GM12878 (cell line): ENCODE measurements at regions not wholly inside any gene's neighbourhood (a gene's known extent, or its start where the extent isn't known, plus 50 kb on each side); places are given as distances from the start of the nearest gene placed in this dataset.

Experiments used
- ATAC-seq: fragments of 200-7000 bp; cut with Tn5 transposase; 3 replicates; pipeline ENCODE4 v1.9.1; 2020; ENCODE audit warnings: mild to moderate bottlenecking, moderate library complexity
- BruUV-seq: library from RNA; stranded (reverse); fragments of 400-500 nt; replicated peaks from 2 replicates; lab custom pipeline; 2021; lab: Mats Ljungman, UMichigan
- CTCF ChIA-PET: fragments of 300-600 bp; sonication (Branson Sonifier 250); formaldehyde crosslinking; extraction: SDS; loops from one replicate; lab custom pipeline; 2021; ENCODE audit warnings: inconsistent platforms; lab: Yijun Ruan, JAX
- POLR2A ChIA-PET: fragments of 350-600 bp; formaldehyde crosslinking; extraction: SDS; loops from one replicate; lab custom pipeline; 2021; ENCODE audit warnings: inconsistent platforms; lab: Charles Lee
- RAD21 ChIA-PET: fragments of 300-600 bp; sonication (Branson Sonifier 250); formaldehyde crosslinking; loops from one replicate; lab custom pipeline; 2023; ENCODE audit warnings: antibody characterized with exemption; ENCODE audit not compliant: unreplicated experiment; lab: Charles Lee
- SMC1A ChIA-PET: fragments of 300-600 bp; sonication (Branson Sonifier 250); formaldehyde crosslinking; loops from one replicate; lab custom pipeline; 2023; ENCODE audit not compliant: unreplicated experiment, uncharacterized antibody; lab: Charles Lee
- DNase-seq: peaks from one replicate; pipeline ENCODE4 v3.0.0-alpha.2; 2011; ENCODE audit warnings: low read depth, low spot score
- FAIRE-seq: peaks from 3 replicates; lab custom pipeline; 2011; peaks lifted over from hg19 to GRCh38; lab: Jason Lieb, UNC
- H2AFZ ChIP-seq: 2 replicates; pipeline ENCODE4 v1.6.0; 2011; ENCODE audit warnings: low read depth, low read length, control low read depth; ENCODE audit not compliant: control insufficient read depth
- H3K27ac ChIP-seq: 2 replicates; pipeline ENCODE4 v1.5.1; 2011; ENCODE audit warnings: control low read depth; ENCODE audit not compliant: control insufficient read depth, insufficient read depth
- H3K27me3 ChIP-seq, 2 experiments: replicated peaks in 1 of 2; 2 replicates each; pipeline versions ENCODE4 v1.6.0 to v1.6.1; 2011; ENCODE audit warnings: low read length in 1 of 2; ENCODE audit not compliant: control insufficient read depth in 2 of 2, insufficient read depth in 2 of 2
- H3K36me3 ChIP-seq, 2 experiments: 2 replicates each; pipeline ENCODE4 v1.5.1; 2011; ENCODE audit warnings: low read length in 1 of 2; ENCODE audit not compliant: control insufficient read depth in 2 of 2, insufficient read depth in 2 of 2
- H3K4me1 ChIP-seq: 2 replicates; pipeline ENCODE4 v1.6.1; 2011; ENCODE audit warnings: mild to moderate bottlenecking, low read length, moderate library complexity, mixed read lengths; ENCODE audit not compliant: control insufficient read depth, insufficient read depth
- H3K4me2 ChIP-seq: 2 replicates; pipeline ENCODE4 v1.6.0; 2011; ENCODE audit warnings: control low read depth; ENCODE audit not compliant: control insufficient read depth, insufficient read depth
- H3K4me3 ChIP-seq: fragments of 200-600 bp; sonication (generic); 2 replicates; pipeline ENCODE4 v1.5.1; 2016
- H3K79me2 ChIP-seq: 2 replicates; pipeline ENCODE4 v1.6.0; 2011; ENCODE audit warnings: low read length; ENCODE audit not compliant: control insufficient read depth, insufficient read depth
- H3K9ac ChIP-seq: 2 replicates; pipeline ENCODE4 v1.8.0; 2011; ENCODE audit warnings: low read length, control low read depth, mixed read lengths; ENCODE audit not compliant: control insufficient read depth, insufficient read depth
- H3K9me3 ChIP-seq: replicated peaks from 3 replicates; pipeline ENCODE4 v1.5.1; 2011; ENCODE audit warnings: mild to moderate bottlenecking, low read length; ENCODE audit not compliant: control insufficient read depth, insufficient read depth
- H4K20me1 ChIP-seq: 2 replicates; pipeline ENCODE4 v1.6.0; 2011; ENCODE audit not compliant: control insufficient read depth, insufficient read depth
- CBX3 ChIP-seq: fragments of 200-600 bp; sonication (generic); IDR thresholded peaks from 2 replicates; pipeline ENCODE4 v1.6.1; 2016; ENCODE audit warnings: low read depth, borderline replicate concordance
- ESRRA ChIP-seq: IDR thresholded peaks from 2 replicates; pipeline ENCODE4 v1.6.1; 2012; ENCODE audit warnings: mild to moderate bottlenecking, low read length, improper control_type of control experiment
- LARP7 ChIP-seq: fragments of 450-650 bp; IDR thresholded peaks from 2 replicates; pipeline ENCODE4 v1.6.1; 2017; ENCODE audit warnings: mild to moderate bottlenecking
- STAT1 ChIP-seq: fragments of 450-650 bp; conservative IDR thresholded peaks from 2 replicates; pipeline ENCODE4 v1.6.1; 2014; ENCODE audit warnings: antibody characterized with exemption, mild to moderate bottlenecking
- SUZ12 ChIP-seq: fragments of 200-600 bp; sonication (generic); IDR thresholded peaks from one replicate; pipeline ENCODE4 v1.6.1; 2018; ENCODE audit warnings: antibody characterized with exemption, mild to moderate bottlenecking; ENCODE audit not compliant: unreplicated experiment
- WGBS: methylation state at CpG from one replicate; pipeline ENCODE4 v1.1.6; 2016; ENCODE audit warnings: low lambda C conversion rate; ENCODE audit not compliant: insufficient replicate concordance, insufficient coverage; ENCODE audit errors: missing lambda C conversion rate; 5-methylcytosine and 5-hydroxymethylcytosine counted together
- in situ Hi-C: fragments of 300-500 bp; cut with MboI; formaldehyde crosslinking; loops from 9 replicates; pipeline ENCODE4 v1.14.3; 2018; ENCODE audit warnings: mixed read lengths
- intact Hi-C: fragments of 100-400 bp; cut with micrococcal nuclease; formaldehyde crosslinking; loops from one replicate; pipeline ENCODE4 v1.14.2; 2022; ENCODE audit not compliant: unreplicated experiment
- TF ChIP-seq, protein P1 (sequence below): IDR thresholded peaks from 2 replicates; pipeline ENCODE4 v1.6.1; 2012; ENCODE audit warnings: low read depth, low read length, improper control_type of control experiment
- TF ChIP-seq, protein P2 (sequence below): fragments of 150-350 bp; IDR thresholded peaks from 2 replicates; pipeline ENCODE4 v1.6.1; 2014; ENCODE audit warnings: mild to moderate bottlenecking, low read depth, low read length
- TF ChIP-seq, protein P3 (sequence below): fragments of 450-650 bp; IDR thresholded peaks from 2 replicates; pipeline ENCODE4 v1.6.1; 2017; ENCODE audit warnings: mild to moderate bottlenecking, moderate library complexity
- TF ChIP-seq, protein P4 (sequence below): fragments of 450-650 bp; formaldehyde crosslinking; IDR thresholded peaks from 2 replicates; pipeline ENCODE4 v1.4.0; 2022; ENCODE audit warnings: mild to moderate bottlenecking, moderate library complexity
- TF ChIP-seq, protein P5 (sequence below), 3 experiments: IDR thresholded peaks in 2 of 3; conservative IDR thresholded peaks in 1 of 3; 2 replicates each; pipeline ENCODE4 v1.5.1; 2011; ENCODE audit warnings: low read depth in 3 of 3, low read length in 3 of 3, mild to moderate bottlenecking in 3 of 3, control low read depth in 2 of 3, moderate library complexity in 2 of 3, inconsistent platforms in 1 of 3, mixed read lengths in 1 of 3; ENCODE audit not compliant: control insufficient read depth in 2 of 3, insufficient read depth in 1 of 3; ENCODE audit errors: extremely low read depth in 1 of 3

DNA sequence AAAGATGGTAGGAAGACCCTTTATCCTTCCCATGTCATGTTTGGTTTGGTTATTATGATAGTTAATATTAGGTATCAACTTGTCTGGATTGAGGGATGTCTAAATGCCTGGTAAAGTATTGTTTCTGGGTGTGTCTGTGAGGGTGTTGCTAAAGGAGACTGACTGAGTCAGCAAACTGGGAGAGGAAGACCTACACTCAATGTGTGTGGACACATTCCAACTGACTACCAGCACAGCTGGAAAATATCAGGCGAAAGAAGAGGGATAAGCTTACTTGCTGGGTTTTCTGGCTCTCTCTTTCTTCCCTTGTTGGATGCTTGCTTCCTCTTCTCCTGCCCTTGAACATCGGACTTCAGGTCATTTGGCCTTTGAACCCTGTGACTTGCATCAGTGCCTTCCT is 1227.6 kb upstream of the EPHA6 start:
- CTCF ChIA-PET, result no interaction called here
- H2AFZ ChIP-seq, result no peak overlapping the region
- no peak overlapping the region for H3K27ac ChIP-seq
- H3K27me3 ChIP-seq, result no peaks in the 10 kb centered on the region
- no peaks in the 10 kb centered on the region for H4K20me1 ChIP-seq
- DNase-seq, result no peak
- no peak overlapping the region for H3K4me2 ChIP-seq
- H3K4me1 ChIP-seq, result no peaks in the 10 kb centered on the region
- no TSS peak for BruUV-seq
- in situ Hi-C loops, result no loop called here
- FAIRE-seq, result no peak
- no peak overlapping the region for H3K9ac ChIP-seq
- 8% methylated on average over 2 of the region's 2 CpGs for WGBS
- H3K79me2 ChIP-seq, result no peaks in the 10 kb centered on the region
- no peaks in the 10 kb centered on the region for H3K36me3 ChIP-seq
- POLR2A ChIA-PET, result no interaction called here
- intact Hi-C loops, result no loop called here
- no peaks in the 10 kb centered on the region; the same call in 2 of the 3 replicates for H3K9me3 ChIP-seq
- no peak for ATAC-seq
- H3K4me3 ChIP-seq, result no peak overlapping the region
- RAD21 ChIA-PET, result no interaction called here
- SMC1A ChIA-PET, result no interaction called here
- TF ChIP-seq LARP7 (no peak), STAT1 (no peak), ESRRA (no peak), SUZ12 (no peak), CBX3 (no peak)
- TF ChIP-seq, protein P1, sequence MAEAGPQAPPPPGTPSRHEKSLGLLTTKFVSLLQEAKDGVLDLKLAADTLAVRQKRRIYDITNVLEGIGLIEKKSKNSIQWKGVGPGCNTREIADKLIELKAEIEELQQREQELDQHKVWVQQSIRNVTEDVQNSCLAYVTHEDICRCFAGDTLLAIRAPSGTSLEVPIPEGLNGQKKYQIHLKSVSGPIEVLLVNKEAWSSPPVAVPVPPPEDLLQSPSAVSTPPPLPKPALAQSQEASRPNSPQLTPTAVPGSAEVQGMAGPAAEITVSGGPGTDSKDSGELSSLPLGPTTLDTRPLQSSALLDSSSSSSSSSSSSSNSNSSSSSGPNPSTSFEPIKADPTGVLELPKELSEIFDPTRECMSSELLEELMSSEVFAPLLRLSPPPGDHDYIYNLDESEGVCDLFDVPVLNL, result no peak
- TF ChIP-seq, protein P2, sequence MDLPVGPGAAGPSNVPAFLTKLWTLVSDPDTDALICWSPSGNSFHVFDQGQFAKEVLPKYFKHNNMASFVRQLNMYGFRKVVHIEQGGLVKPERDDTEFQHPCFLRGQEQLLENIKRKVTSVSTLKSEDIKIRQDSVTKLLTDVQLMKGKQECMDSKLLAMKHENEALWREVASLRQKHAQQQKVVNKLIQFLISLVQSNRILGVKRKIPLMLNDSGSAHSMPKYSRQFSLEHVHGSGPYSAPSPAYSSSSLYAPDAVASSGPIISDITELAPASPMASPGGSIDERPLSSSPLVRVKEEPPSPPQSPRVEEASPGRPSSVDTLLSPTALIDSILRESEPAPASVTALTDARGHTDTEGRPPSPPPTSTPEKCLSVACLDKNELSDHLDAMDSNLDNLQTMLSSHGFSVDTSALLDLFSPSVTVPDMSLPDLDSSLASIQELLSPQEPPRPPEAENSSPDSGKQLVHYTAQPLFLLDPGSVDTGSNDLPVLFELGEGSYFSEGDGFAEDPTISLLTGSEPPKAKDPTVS, result no peak
- TF ChIP-seq, protein P3, sequence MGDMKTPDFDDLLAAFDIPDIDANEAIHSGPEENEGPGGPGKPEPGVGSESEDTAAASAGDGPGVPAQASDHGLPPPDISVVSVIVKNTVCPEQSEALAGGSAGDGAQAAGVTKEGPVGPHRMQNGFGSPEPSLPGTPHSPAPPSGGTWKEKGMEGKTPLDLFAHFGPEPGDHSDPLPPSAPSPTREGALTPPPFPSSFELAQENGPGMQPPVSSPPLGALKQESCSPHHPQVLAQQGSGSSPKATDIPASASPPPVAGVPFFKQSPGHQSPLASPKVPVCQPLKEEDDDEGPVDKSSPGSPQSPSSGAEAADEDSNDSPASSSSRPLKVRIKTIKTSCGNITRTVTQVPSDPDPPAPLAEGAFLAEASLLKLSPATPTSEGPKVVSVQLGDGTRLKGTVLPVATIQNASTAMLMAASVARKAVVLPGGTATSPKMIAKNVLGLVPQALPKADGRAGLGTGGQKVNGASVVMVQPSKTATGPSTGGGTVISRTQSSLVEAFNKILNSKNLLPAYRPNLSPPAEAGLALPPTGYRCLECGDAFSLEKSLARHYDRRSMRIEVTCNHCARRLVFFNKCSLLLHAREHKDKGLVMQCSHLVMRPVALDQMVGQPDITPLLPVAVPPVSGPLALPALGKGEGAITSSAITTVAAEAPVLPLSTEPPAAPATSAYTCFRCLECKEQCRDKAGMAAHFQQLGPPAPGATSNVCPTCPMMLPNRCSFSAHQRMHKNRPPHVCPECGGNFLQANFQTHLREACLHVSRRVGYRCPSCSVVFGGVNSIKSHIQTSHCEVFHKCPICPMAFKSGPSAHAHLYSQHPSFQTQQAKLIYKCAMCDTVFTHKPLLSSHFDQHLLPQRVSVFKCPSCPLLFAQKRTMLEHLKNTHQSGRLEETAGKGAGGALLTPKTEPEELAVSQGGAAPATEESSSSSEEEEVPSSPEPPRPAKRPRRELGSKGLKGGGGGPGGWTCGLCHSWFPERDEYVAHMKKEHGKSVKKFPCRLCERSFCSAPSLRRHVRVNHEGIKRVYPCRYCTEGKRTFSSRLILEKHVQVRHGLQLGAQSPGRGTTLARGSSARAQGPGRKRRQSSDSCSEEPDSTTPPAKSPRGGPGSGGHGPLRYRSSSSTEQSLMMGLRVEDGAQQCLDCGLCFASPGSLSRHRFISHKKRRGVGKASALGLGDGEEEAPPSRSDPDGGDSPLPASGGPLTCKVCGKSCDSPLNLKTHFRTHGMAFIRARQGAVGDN, result no peak
- TF ChIP-seq, protein P4, sequence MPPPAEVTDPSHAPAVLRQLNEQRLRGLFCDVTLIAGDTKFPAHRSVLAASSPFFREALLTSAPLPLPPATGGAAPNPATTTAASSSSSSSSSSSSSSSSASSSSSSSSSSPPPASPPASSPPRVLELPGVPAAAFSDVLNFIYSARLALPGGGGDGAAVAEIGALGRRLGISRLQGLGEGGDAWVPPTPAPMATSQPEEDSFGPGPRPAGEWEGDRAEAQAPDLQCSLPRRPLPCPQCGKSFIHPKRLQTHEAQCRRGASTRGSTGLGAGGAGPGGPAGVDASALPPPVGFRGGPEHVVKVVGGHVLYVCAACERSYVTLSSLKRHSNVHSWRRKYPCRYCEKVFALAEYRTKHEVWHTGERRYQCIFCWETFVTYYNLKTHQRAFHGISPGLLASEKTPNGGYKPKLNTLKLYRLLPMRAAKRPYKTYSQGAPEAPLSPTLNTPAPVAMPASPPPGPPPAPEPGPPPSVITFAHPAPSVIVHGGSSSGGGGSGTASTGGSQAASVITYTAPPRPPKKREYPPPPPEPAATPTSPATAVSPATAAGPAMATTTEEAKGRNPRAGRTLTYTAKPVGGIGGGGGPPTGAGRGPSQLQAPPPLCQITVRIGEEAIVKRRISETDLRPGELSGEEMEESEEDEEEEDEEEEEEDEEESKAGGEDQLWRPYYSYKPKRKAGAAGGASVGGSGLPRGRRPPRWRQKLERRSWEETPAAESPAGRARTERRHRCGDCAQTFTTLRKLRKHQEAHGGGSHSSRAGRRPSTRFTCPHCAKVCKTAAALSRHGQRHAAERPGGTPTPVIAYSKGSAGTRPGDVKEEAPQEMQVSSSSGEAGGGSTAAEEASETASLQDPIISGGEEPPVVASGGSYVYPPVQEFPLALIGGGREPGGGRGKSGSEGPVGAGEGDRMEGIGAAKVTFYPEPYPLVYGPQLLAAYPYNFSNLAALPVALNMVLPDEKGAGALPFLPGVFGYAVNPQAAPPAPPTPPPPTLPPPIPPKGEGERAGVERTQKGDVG (CRISPR knock-in tag), result no peak
- TF ChIP-seq, protein P5, sequence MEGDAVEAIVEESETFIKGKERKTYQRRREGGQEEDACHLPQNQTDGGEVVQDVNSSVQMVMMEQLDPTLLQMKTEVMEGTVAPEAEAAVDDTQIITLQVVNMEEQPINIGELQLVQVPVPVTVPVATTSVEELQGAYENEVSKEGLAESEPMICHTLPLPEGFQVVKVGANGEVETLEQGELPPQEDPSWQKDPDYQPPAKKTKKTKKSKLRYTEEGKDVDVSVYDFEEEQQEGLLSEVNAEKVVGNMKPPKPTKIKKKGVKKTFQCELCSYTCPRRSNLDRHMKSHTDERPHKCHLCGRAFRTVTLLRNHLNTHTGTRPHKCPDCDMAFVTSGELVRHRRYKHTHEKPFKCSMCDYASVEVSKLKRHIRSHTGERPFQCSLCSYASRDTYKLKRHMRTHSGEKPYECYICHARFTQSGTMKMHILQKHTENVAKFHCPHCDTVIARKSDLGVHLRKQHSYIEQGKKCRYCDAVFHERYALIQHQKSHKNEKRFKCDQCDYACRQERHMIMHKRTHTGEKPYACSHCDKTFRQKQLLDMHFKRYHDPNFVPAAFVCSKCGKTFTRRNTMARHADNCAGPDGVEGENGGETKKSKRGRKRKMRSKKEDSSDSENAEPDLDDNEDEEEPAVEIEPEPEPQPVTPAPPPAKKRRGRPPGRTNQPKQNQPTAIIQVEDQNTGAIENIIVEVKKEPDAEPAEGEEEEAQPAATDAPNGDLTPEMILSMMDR (IDR thresholded peaks at IDR 0.05 in 2 of 3, conservative IDR thresholded peaks at IDR 0.05 in 1 of 3; ENCODE audit: control insufficient read depth in 2 of 3, extremely low read depth in 1 of 3, insufficient read depth in 1 of 3, low read depth in 3 of 3, low read length in 3 of 3), result no peak
